MM.1S (cell line): ENCODE measurements at regions not wholly inside any gene's neighbourhood (a gene's known extent, or its start where the extent isn't known, plus 50 kb on each side); places are given as distances from the start of the nearest gene placed in this dataset.
"Not testable (repeated sequence)": the region's sequence is repeated elsewhere in the genome, so short reads cannot be mapped to it uniquely, and the experiment has no call there.

ENCODE experiments used
- DNase-seq: peaks from one replicate; pipeline ENCODE4 v3.0.0-alpha.2; 2015
- H2AFZ ChIP-seq: fragments of 300-600 bp; sonication (generic); 2 replicates; pipeline ENCODE4 v1.6.0; 2016; ENCODE audit warnings: antibody characterized with exemption, low read length
- H3F3A ChIP-seq: fragments of 300-600 bp; sonication (generic); 2 replicates; pipeline ENCODE4 v1.6.1; 2016; ENCODE audit warnings: mild to moderate bottlenecking, antibody characterized with exemption, low read length, moderate library complexity, mixed read lengths; ENCODE audit not compliant: insufficient read depth
- H3K27ac ChIP-seq: fragments of 300-600 bp; sonication (generic); 2 replicates; pipeline ENCODE4 v1.5.1; 2016; ENCODE audit warnings: mild to moderate bottlenecking, low read length
- H3K27me3 ChIP-seq: fragments of 300-600 bp; sonication (generic); replicated peaks from 2 replicates; pipeline ENCODE4 v1.6.0; 2016; ENCODE audit warnings: low read length; ENCODE audit not compliant: insufficient read depth
- H3K36me3 ChIP-seq: fragments of 300-600 bp; sonication (generic); replicated peaks from 2 replicates; pipeline ENCODE4 v1.6.1; 2016; ENCODE audit warnings: mild to moderate bottlenecking, low read length, mixed read lengths; ENCODE audit not compliant: insufficient read depth
- H3K4me1 ChIP-seq: fragments of 300-600 bp; sonication (generic); 2 replicates; pipeline ENCODE4 v1.6.1; 2016; ENCODE audit warnings: low read length, mixed read lengths
- H3K4me2 ChIP-seq: fragments of 300-600 bp; sonication (generic); 2 replicates; pipeline ENCODE4 v1.6.0; 2016; ENCODE audit warnings: low read depth, low read length
- H3K4me3 ChIP-seq: fragments of 300-600 bp; sonication (generic); 2 replicates; pipeline ENCODE4 v1.5.1; 2016; ENCODE audit warnings: low read length, mixed read lengths
- H3K79me2 ChIP-seq: fragments of 300-600 bp; sonication (generic); 2 replicates; pipeline ENCODE4 v1.6.1; 2016; ENCODE audit warnings: mixed run types, low read length, mixed read lengths
- H3K9ac ChIP-seq: fragments of 300-600 bp; sonication (generic); 2 replicates; pipeline ENCODE4 v1.6.1; 2016; ENCODE audit warnings: low read length, mixed read lengths
- H3K9me2 ChIP-seq: fragments of 300-600 bp; sonication (generic); replicated peaks from 2 replicates; pipeline ENCODE4 v1.6.1; 2016; ENCODE audit warnings: mild to moderate bottlenecking, low read length, mixed read lengths; ENCODE audit not compliant: insufficient read depth
- H3K9me3 ChIP-seq: fragments of 300-600 bp; sonication (generic); replicated peaks from 2 replicates; pipeline ENCODE4 v1.6.1; 2016; ENCODE audit warnings: mild to moderate bottlenecking, low read length, mixed read lengths; ENCODE audit not compliant: insufficient read depth
- H4K20me1 ChIP-seq: fragments of 300-600 bp; sonication (generic); 2 replicates; pipeline ENCODE4 v1.6.1; 2016; ENCODE audit warnings: mild to moderate bottlenecking, low read length, moderate library complexity, mixed read lengths; ENCODE audit not compliant: insufficient read depth
- CTCF ChIP-seq: fragments of 300-600 bp; sonication (generic); IDR thresholded peaks from 2 replicates; pipeline ENCODE4 v1.5.1; 2016; ENCODE audit warnings: antibody characterized with exemption, low read length, mixed read lengths
- EZH2 ChIP-seq: fragments of 300-600 bp; sonication (generic); optimal IDR thresholded peaks from 2 replicates; pipeline ENCODE3; 2017; ENCODE audit warnings: low read depth, mild to moderate bottlenecking, antibody characterized with exemption, low read length, mixed read lengths
- EZH2phosphoT487 ChIP-seq: fragments of 300-600 bp; sonication (generic); IDR thresholded peaks from 2 replicates; pipeline ENCODE4 v1.6.1; 2018; ENCODE audit warnings: antibody characterized with exemption, low read length

DNA sequence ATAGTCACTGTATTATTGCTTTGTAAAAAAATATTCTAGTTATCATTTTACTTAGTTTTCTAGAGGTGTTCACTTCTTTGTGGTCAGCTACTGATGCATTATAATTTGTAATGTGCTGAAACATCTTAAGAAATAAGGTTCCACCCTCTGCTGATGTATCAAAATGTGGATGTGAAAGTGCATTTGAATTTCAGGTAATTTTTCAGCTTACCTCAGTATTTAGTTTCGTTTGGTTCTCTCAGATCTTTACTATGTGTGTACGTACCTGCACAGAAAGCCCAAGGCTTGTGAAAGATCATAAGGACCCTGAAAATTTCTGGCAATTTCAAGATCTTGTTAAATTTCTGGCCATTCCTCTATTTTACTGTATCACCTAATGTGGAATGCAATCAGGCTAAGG is 542.3 kb upstream of the TPK1 start:
- peak overlapping the region; percentile 61 for H3K4me2 ChIP-seq
- H3K27ac ChIP-seq, result peak overlapping the region; percentile 63; the same call in 1 of the 2 replicates
- H3K36me3 ChIP-seq, result no peaks in the 10 kb centered on the region
- H3K9ac ChIP-seq, result no peak overlapping the region
- H2AFZ ChIP-seq, result 0 out of 2 replicates have a peak overlapping the region, but pooled peaks have one; percentile 16
- peak overlapping the region; percentile 22; the same call in 1 of the 2 replicates for H3K4me3 ChIP-seq
- TF ChIP-seq CTCF, result no peak
- TF ChIP-seq EZH2phosphoT487, result no peak
- TF ChIP-seq EZH2, result no peak
- H3K79me2 ChIP-seq, result no peaks in the 10 kb centered on the region
- H3K4me1 ChIP-seq, result peaks cover 19% of the 10 kb centered on the region
- H3K9me2 ChIP-seq, result no peaks in the 10 kb centered on the region
- peak; percentile 91 for DNase-seq
- no peaks in the 10 kb centered on the region for H4K20me1 ChIP-seq
- H3K9me3 ChIP-seq, result no peaks in the 10 kb centered on the region
- H3K27me3 ChIP-seq, result no peaks in the 10 kb centered on the region
- H3F3A ChIP-seq, result peaks cover 7% of the 10 kb centered on the region; the same call in 1 of the 2 replicates

- Histone ChIP-seq H3K27ac (no peak overlapping the region), H2AFZ (no peak overlapping the region), H3K4me3 (no peak overlapping the region), H3K4me2 (no peak overlapping the region), H3K9me3 (no peaks in the 10 kb centered on the region), H3K79me2 (no peaks in the 10 kb centered on the region), H4K20me1 (no peaks in the 10 kb centered on the region), H3K36me3 (no peaks in the 10 kb centered on the region), H3K9ac (no peak overlapping the region), H3K9me2 (no peaks in the 10 kb centered on the region), H3K27me3 (no peaks in the 10 kb centered on the region), H3F3A (no peaks in the 10 kb centered on the region), H3K4me1 (no peaks in the 10 kb centered on the region)
- TF ChIP-seq EZH2phosphoT487 (no peak), CTCF (no peak), EZH2 (no peak)
- DNase-seq, result no peak
Measured at GRCh38 chr7:145360511-145361100, 524.8 kb upstream of the TPK1 start.

DNA sequence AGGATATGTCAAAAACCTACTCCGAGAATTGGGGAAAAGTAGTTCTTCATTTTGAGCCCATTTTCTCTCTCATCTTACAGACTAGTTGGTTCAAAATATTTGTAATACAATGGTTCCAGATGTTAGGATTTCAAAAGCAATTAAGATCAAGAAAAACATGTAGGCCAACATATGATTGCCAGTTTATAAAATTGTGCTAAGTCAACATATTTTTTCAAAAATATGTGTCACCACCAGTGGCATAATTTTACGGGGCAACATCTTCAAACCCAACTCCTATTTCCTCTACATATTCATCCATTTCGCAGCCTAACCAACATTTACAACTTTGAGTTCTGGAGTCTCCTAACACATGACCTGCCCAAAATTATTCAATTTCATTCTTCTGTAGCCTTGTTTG is 514.5 kb upstream of the TPK1 start:
- Histone ChIP-seq H2AFZ (no peak overlapping the region), H3K9me2 (no peaks in the 10 kb centered on the region), H3F3A (no peaks in the 10 kb centered on the region), H3K4me1 (no peaks in the 10 kb centered on the region), H3K27ac (no peak overlapping the region), H3K36me3 (no peaks in the 10 kb centered on the region), H3K9ac (no peak overlapping the region), H3K4me3 (no peak overlapping the region), H3K9me3 (no peaks in the 10 kb centered on the region), H3K27me3 (no peaks in the 10 kb centered on the region), H3K4me2 (no peak overlapping the region), H4K20me1 (no peaks in the 10 kb centered on the region), H3K79me2 (no peaks in the 10 kb centered on the region)
- no peak for DNase-seq
- TF ChIP-seq EZH2phosphoT487 (no peak), EZH2 (no peak), CTCF (no peak)

- H3F3A ChIP-seq, H3K27me3 ChIP-seq, H3K4me3 ChIP-seq, H3K36me3 ChIP-seq, DNase-seq, H3K9me3 ChIP-seq, H3K27ac ChIP-seq, H2AFZ ChIP-seq, H3K9ac ChIP-seq, H3K4me1 ChIP-seq, H4K20me1 ChIP-seq, H3K9me2 ChIP-seq, H3K4me2 ChIP-seq, H3K79me2 ChIP-seq: not testable (repeated sequence)
Measured at GRCh38 chr7:145349452-145349851, 513.6 kb upstream of the TPK1 start.
